ENCODE measurements at regions not wholly inside any gene's neighbourhood (a gene's known extent, or its start where the extent isn't known, plus 50 kb on each side); places are given as distances from the start of the nearest gene placed in this dataset.
"Not testable (repeated sequence)": the region's sequence is repeated elsewhere in the genome, so short reads cannot be mapped to it uniquely, and the experiment has no call there.

DNA sequence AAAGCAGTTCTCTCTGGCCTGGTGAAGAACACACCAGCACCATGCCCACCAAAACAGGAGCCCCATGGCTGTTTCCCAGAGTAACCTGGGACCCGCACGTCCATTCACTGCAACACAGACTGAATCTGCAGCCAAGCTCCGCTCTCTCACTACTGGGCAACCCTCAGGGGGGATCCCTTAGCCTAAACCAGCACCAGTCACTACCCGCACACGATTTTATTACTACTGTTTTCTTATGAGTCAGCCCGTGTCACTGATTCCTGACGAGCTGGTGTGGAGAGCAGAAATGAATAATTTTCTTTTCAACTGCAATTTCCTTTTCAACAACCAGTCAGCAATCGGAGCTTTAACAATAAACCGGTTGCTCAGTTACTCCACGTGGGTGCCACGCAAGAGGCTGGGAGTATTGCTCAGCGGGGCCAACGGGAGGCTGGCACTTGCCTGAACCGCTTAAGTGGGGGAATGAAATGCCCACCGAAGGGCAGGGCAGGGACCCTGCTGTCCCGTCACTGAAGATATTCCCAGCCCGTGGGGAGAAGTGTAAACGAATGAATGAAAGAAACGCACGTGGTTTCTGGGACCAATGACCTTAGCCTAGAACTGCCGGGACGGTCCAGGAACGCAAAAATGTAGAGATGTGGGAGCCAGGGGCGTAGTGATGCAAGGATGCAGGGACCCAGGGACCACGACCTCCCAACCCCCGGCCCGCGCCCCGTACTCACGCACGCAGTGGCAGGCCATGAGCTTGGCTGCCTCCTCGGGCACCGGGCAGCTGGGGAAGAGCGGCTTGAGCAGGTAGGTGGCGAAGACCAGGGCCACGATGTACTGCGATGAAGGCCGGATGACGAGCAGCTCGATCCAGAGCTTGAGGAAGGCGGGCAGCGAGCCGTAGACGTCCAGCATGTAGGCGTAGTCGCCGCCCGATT lies 50.4 kb upstream of the SPN start:
- not testable (repeated sequence) for H3K27me3 Mint-ChIP-seq, H3K9me3 Mint-ChIP-seq
- Mint-ChIP-seq H3K4me1 (peaks cover 10% of the 10 kb centered on the region), H3K27ac (peak overlapping the region; percentile 100), H3K4me3 (peak overlapping the region; percentile 97), H3K36me3 (peaks cover 11% of the 10 kb centered on the region)
